ENCODE measurements at regions not wholly inside any gene's neighbourhood (a gene's known extent, or its start where the extent isn't known, plus 50 kb on each side); places are given as distances from the start of the nearest gene placed in this dataset.
"Not testable (repeated sequence)": the region's sequence is repeated elsewhere in the genome, so short reads cannot be mapped to it uniquely, and the experiment has no call there.

DNA sequence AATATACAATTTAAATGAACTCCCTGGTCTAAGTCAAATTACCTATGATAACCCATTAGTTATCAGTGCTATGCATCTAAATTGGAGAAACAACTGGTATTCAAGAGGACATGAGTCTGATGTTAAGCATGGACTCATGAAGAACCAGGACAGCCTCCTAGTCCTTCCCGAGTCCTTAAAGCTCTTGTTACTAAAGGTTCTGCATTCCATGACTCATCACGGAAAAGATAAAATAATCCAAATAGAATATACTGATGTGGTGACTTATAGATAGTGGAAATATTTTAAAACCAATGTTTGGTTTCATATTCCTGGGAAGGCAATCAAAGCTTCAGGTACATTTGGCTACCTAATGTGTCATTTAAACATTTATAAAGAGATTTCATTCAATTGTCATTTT is 117.2 kb upstream of the PMCH start:
- POLR2A ChIA-PET (ENCODE audit: low non-redundant PET) = no interaction called here
- no peak for DNase-seq (ENCODE audit: low spot score)
- TF ChIP-seq, protein P1, sequence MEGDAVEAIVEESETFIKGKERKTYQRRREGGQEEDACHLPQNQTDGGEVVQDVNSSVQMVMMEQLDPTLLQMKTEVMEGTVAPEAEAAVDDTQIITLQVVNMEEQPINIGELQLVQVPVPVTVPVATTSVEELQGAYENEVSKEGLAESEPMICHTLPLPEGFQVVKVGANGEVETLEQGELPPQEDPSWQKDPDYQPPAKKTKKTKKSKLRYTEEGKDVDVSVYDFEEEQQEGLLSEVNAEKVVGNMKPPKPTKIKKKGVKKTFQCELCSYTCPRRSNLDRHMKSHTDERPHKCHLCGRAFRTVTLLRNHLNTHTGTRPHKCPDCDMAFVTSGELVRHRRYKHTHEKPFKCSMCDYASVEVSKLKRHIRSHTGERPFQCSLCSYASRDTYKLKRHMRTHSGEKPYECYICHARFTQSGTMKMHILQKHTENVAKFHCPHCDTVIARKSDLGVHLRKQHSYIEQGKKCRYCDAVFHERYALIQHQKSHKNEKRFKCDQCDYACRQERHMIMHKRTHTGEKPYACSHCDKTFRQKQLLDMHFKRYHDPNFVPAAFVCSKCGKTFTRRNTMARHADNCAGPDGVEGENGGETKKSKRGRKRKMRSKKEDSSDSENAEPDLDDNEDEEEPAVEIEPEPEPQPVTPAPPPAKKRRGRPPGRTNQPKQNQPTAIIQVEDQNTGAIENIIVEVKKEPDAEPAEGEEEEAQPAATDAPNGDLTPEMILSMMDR (conservative IDR thresholded peaks at IDR 0.05; ENCODE audit: low read depth) = no peak
- no peak overlapping the region for H3K27ac ChIP-seq
- CTCF ChIA-PET = no interaction called here

DNA sequence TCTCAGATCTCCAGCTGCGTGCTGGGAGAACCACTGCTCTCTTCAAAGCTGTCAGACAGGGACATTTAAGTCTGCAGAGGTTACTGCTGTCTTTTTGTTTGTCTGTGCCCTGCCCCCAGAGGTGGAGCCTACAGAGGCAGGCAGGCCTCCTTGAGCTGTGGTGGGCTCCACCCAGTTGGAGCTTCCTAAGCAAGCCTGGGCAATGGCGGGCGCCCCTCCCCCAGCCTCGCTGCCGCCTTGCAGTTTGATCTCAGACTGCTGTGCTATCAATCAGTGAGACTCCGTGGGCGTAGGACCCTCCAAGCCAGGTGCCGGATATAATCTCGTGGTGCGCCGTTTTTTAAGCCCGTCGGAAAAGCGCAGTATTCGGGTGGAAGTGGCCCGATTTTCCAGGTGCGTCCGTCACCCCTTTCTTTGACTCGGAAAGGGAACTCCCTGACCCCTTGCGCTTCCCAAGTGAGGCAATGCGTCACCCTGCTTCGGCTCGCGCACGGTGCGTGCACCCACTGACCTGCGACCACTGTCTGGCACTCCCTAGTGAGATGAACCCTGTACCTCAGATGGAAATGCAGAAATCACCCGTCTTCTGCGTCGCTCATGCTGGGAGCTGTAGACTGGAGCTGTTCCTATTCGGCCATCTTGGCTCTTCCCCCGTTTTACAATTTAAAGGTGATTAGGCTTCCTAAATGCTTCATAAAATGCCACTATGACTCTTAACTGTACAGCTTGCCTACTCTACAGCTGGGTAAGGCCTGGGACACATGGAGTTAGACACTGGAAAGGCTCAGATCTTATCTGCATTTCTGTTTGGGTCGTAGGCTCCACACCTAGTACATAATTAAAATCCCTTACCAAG is 115.7 kb upstream of the PMCH start:
- CTCF ChIA-PET; POLR2A ChIA-PET (ENCODE audit: low non-redundant PET); DNase-seq (ENCODE audit: low spot score); H3K27ac ChIP-seq: not testable (repeated sequence)

DNA sequence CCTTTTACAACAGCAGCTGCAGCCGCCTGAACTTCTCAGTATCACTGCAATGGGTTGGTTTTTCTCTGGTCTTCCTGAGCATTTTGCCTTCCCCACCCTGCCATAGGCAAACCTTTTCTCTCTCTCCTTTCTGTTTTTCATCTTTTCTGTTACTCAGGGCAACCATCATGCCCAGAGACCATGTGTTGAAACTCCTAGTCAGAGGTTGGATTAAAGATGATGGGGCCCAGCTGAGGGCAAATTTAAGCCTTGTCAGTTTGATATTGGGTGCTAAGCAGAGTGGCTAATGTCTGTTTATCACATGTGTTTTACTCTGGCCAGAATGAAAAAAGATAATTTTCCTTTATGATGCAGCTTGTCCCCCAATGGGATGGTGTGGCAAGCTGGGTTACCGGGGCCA is 107.9 kb upstream of the PMCH start:
- no peak overlapping the region for H3K27ac ChIP-seq
- DNase-seq (ENCODE audit: low spot score) = no peak
- ChIA-PET CTCF (no interaction called here), POLR2A (ENCODE audit: low non-redundant PET) (no interaction called here)
- TF ChIP-seq, protein P1 (conservative IDR thresholded peaks at IDR 0.05; ENCODE audit: low read depth) = no peak

DNA sequence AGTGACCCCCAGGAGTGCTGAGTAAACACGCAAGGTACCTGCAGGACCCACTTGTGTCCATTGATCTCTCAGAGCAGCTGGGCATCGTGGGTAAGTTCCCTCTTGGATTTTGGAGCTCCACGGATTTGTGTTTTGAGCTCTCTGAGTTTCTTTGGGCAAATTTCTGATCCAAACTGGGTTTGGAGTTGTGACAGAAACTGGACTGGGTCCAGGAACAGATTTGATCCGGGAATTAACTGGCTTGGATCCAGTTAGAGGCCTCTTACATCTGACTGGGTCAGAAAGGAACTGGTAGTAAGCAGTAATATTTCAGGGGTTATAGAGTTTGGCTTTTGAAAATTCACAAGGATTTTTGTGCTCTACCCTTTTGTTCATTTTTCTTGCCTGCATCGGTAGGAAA is 107.0 kb upstream of the PMCH start:
- CTCF ChIA-PET; H3K27ac ChIP-seq; DNase-seq (ENCODE audit: low spot score); POLR2A ChIA-PET (ENCODE audit: low non-redundant PET): not testable (repeated sequence)

DNA sequence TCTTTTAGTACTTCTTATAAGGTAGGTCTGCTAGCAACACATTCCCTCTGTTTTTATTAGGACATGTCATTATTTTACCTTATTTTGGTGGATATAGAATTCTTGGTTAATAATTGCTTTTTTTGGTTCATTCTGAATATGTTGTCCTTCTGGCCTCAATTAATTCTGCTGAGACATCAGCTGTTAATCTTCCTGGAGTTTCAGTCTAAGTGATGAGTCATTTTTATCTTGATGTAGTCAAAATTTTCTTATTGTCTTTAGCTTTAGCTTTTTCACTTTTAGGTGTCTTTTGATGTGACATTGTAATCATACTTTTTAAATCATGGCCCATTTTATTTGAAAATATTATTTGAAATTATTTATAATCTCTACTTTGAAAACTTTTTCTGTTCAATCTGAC is 104.9 kb upstream of the PMCH start:
- no peak overlapping the region for H3K27ac ChIP-seq
- TF ChIP-seq, protein P1 (conservative IDR thresholded peaks at IDR 0.05; ENCODE audit: low read depth) = no peak
- DNase-seq (ENCODE audit: low spot score) = no peak
- POLR2A ChIA-PET (ENCODE audit: low non-redundant PET) = no interaction called here
- CTCF ChIA-PET = no interaction called here

DNA sequence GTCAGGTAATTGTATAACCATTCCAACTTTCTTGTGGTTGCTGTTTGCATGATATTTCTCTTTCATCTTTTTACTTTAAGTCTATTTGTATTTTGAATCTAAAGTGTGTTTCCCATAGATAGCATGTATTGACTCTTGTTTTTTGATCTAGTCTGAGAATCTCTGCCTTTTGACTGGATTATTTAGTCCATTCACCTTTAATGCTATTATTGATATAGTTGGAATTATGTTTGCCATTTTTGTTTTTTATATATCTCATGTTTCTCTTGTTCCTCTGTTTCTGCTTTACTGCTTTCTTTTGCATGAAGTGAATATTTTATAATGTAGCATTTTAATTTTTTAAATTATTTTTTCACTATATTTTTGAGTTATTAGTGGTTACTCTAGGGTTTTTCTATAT is 103.9 kb upstream of the PMCH start:
- TF ChIP-seq, protein P1 (conservative IDR thresholded peaks at IDR 0.05; ENCODE audit: low read depth) = no peak
- no peak overlapping the region for H3K27ac ChIP-seq
- CTCF ChIA-PET = no interaction called here
- no peak for DNase-seq (ENCODE audit: low spot score)
- POLR2A ChIA-PET (ENCODE audit: low non-redundant PET) = no interaction called here

DNA sequence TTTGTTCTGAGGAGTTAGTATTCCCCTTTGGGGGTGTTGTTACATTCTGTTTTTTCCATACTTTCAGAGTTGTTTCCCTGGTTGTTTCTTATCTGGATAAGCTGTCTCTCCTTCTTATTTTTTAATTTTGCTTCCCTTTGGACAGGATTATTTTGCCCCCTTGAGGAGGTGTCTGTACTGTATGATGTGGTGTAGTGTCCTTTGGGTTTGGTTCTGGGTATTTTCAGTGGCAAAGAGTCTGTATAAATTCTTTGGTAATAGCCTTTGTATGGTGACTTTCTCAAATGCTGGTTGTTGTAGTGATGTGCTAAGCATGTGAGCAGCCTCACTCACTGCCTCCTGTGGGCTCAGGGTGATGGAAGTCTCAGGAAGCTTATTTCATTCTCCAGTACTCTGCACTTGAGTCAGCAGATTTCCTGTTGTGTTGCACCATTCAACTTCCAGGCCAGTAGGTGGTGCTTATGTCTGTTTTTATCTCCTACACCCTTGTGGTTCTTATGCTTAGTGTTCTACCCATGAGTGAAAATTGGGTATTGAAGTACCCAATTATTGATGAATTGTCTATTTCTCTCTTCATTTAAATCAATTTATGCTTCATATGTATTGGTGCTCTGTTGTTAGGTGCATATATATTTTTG is 103.3 kb upstream of the PMCH start:
- no peak for DNase-seq (ENCODE audit: low spot score)
- ChIA-PET POLR2A (ENCODE audit: low non-redundant PET) (no interaction called here), CTCF (interaction anchor here (0.6 kb wide), 1 partner anchor 66 kb away, joined by 3 read pairs; no protein-coding TSS in a partner anchor)
- no peak overlapping the region for H3K27ac ChIP-seq
- TF ChIP-seq, protein P1 (conservative IDR thresholded peaks at IDR 0.05; ENCODE audit: low read depth) = no peak
